HEK293 (cell line): ENCODE measurements at regions not wholly inside any gene's neighbourhood (a gene's known extent, or its start where the extent isn't known, plus 50 kb on each side); places are given as distances from the start of the nearest gene placed in this dataset.

Source experiments
- CTCF ChIA-PET: fragments of 350-600 bp; formaldehyde crosslinking; extraction: SDS; loops from one replicate; lab custom pipeline; 2021; ENCODE audit warnings: antibody characterized with exemption; lab: Yijun Ruan, JAX
- POLR2A ChIA-PET: fragments of 300-600 bp; formaldehyde crosslinking; extraction: SDS; loops from one replicate; lab custom pipeline; 2020; ENCODE audit warnings: antibody characterized with exemption, inconsistent platforms; lab: Yijun Ruan, JAX
- H3K27ac ChIP-seq: fragments of 200-500 bp; sonication (Bioruptor generic); 2 replicates; pipeline ENCODE4 v1.5.1; 2014; ENCODE audit warnings: low read depth, low read length, control low read depth, inconsistent platforms; ENCODE audit errors: extremely low read depth
- H3K36me3 ChIP-seq, 2 experiments: fragments of 200-500 bp in 1 of 2; sonication (Bioruptor generic) in 1 of 2; 1 replicate in 1 of 2; 2 replicates in 1 of 2; pipeline ENCODE4 v1.5.1; 2014 to 2017; ENCODE audit warnings: inconsistent platforms in 2 of 2, low read length in 2 of 2; ENCODE audit not compliant: control insufficient read depth in 2 of 2, insufficient read depth in 1 of 2
- H3K4me1 ChIP-seq: fragments of 200-500 bp; sonication (Bioruptor generic); 2 replicates; pipeline ENCODE4 v1.5.1; 2014; ENCODE audit warnings: mild to moderate bottlenecking, low read length, inconsistent platforms; ENCODE audit not compliant: control insufficient read depth, insufficient read depth
- H3K4me3 ChIP-seq: 2 replicates; pipeline ENCODE4 v1.5.1; 2011; ENCODE audit warnings: low read depth, mild to moderate bottlenecking, control low read depth, low read length, moderate library complexity
- H3K9me3 ChIP-seq: fragments of 200-500 bp; sonication (Bioruptor generic); 2 replicates; pipeline ENCODE4 v1.5.1; 2014; ENCODE audit warnings: low read depth, low read length, inconsistent platforms; ENCODE audit not compliant: control insufficient read depth, insufficient read depth
- BCL11A ChIP-seq: fragments of 450-650 bp; formaldehyde crosslinking; IDR thresholded peaks from 2 replicates; pipeline ENCODE4 v1.5.1; 2016; ENCODE audit warnings: low read depth, missing biosample characterization, missing genetic modification characterization
- ELK4 ChIP-seq: IDR thresholded peaks from 2 replicates; pipeline ENCODE4 v1.6.1; 2011; ENCODE audit warnings: mild to moderate bottlenecking, low read depth, low read length, borderline replicate concordance
- GFI1B ChIP-seq: fragments of 450-650 bp; formaldehyde crosslinking; IDR thresholded peaks from 2 replicates; pipeline ENCODE4 v1.5.1; 2016; ENCODE audit warnings: missing biosample characterization, missing genetic modification characterization
- PRDM6 ChIP-seq: fragments of 450-650 bp; formaldehyde crosslinking; IDR thresholded peaks from 2 replicates; pipeline ENCODE4 v1.5.1; 2017; ENCODE audit warnings: missing biosample characterization, missing genetic modification characterization
- TRIM28 ChIP-seq: IDR thresholded peaks from 2 replicates; pipeline ENCODE4 v1.6.1; 2011; ENCODE audit warnings: low read length, control low read depth, borderline replicate concordance
- ZBTB21 ChIP-seq: fragments of 450-650 bp; formaldehyde crosslinking; IDR thresholded peaks from 2 replicates; pipeline ENCODE4 v1.5.1; 2017; ENCODE audit warnings: missing biosample characterization, missing genetic modification characterization
- ZBTB7A ChIP-seq: fragments of 450-650 bp; formaldehyde crosslinking; IDR thresholded peaks from 2 replicates; pipeline ENCODE4 v1.5.1; 2016; ENCODE audit warnings: low read depth, missing biosample characterization, missing genetic modification characterization
- ZIC2 ChIP-seq: fragments of 450-650 bp; formaldehyde crosslinking; IDR thresholded peaks from 2 replicates; pipeline ENCODE4 v1.5.1; 2016; ENCODE audit warnings: missing biosample characterization, missing genetic modification characterization
- ZNF112 ChIP-seq: fragments of 450-650 bp; formaldehyde crosslinking; IDR thresholded peaks from 2 replicates; pipeline ENCODE4 v1.5.0; 2017; ENCODE audit warnings: missing biosample characterization, missing genetic modification characterization
- ZNF155 ChIP-seq: fragments of 450-650 bp; formaldehyde crosslinking; IDR thresholded peaks from 2 replicates; pipeline ENCODE4 v1.5.1; 2016; ENCODE audit warnings: missing biosample characterization, missing genetic modification characterization
- ZNF202 ChIP-seq: fragments of 450-650 bp; formaldehyde crosslinking; IDR thresholded peaks from 2 replicates; pipeline ENCODE4 v1.5.1; 2016; ENCODE audit warnings: missing biosample characterization, missing genetic modification characterization, borderline replicate concordance
- ZNF350 ChIP-seq: fragments of 450-650 bp; formaldehyde crosslinking; IDR thresholded peaks from 2 replicates; pipeline ENCODE4 v1.5.0; 2017; ENCODE audit warnings: missing biosample characterization, mild to moderate bottlenecking, missing genetic modification characterization
- ZNF366 ChIP-seq: fragments of 450-650 bp; formaldehyde crosslinking; conservative IDR thresholded peaks from 2 replicates; pipeline ENCODE4 v1.5.1; 2016; ENCODE audit warnings: missing biosample characterization, missing genetic modification characterization
- ZNF449 ChIP-seq: fragments of 450-650 bp; formaldehyde crosslinking; IDR thresholded peaks from 2 replicates; pipeline ENCODE4 v1.5.1; 2017; ENCODE audit warnings: missing biosample characterization, mild to moderate bottlenecking, missing genetic modification characterization, moderate library complexity
- ZNF623 ChIP-seq: fragments of 450-650 bp; formaldehyde crosslinking; IDR thresholded peaks from 2 replicates; pipeline ENCODE4 v1.5.1; 2016; ENCODE audit warnings: missing biosample characterization, missing genetic modification characterization
- ZNF645 ChIP-seq: fragments of 450-650 bp; formaldehyde crosslinking; IDR thresholded peaks from 2 replicates; pipeline ENCODE4; 2016; ENCODE audit warnings: missing biosample characterization, missing genetic modification characterization
- ZNF664 ChIP-seq: fragments of 450-650 bp; formaldehyde crosslinking; IDR thresholded peaks from 2 replicates; pipeline ENCODE4 v1.5.1; 2016; ENCODE audit warnings: missing biosample characterization, missing genetic modification characterization
- ZNF692 ChIP-seq: fragments of 450-650 bp; formaldehyde crosslinking; IDR thresholded peaks from 2 replicates; pipeline ENCODE4 v1.5.1; 2016; ENCODE audit warnings: missing biosample characterization, missing genetic modification characterization
- ZNF830 ChIP-seq: fragments of 450-650 bp; IDR thresholded peaks from 2 replicates; pipeline ENCODE4 v1.5.0; 2018; ENCODE audit warnings: missing biosample characterization, missing genetic modification characterization, low read depth, mild to moderate bottlenecking, moderate library complexity

GRCh38 chr10:8350250-8350967, 295.9 kb downstream of the GATA3 start:
- H3K4me3 ChIP-seq = no peak overlapping the region
- ChIA-PET POLR2A (interaction anchor here (0.6 kb wide), 1 partner anchor 296 kb away, joined by 3 read pairs; the partner anchor contains the start of gene GATA3), CTCF (interaction anchor here (0.7 kb wide), 1 partner anchor 122 kb away, joined by 3 read pairs; no protein-coding TSS in a partner anchor)
- peaks cover 9% of the 10 kb centered on the region for H3K4me1 ChIP-seq
- no peaks in the 10 kb centered on the region for H3K36me3 ChIP-seq
- H3K27ac ChIP-seq = no peak overlapping the region
- TF ChIP-seq ZNF202 (tag by site-specific recombination) = no peak
- 0 out of 2 replicates have a peak, but pooled peaks have one; percentile 7 for TF ChIP-seq TRIM28
- no peak for TF ChIP-seq ZBTB21 (tag by site-specific recombination)
- TF ChIP-seq ZBTB7A = no peak
- no peak for TF ChIP-seq ZNF366
- no peak for TF ChIP-seq ZNF623
- TF ChIP-seq PRDM6 (tag by site-specific recombination) = peak; percentile 28; the same call in 1 of the 2 replicates
- no peak for TF ChIP-seq ZNF350 (tag by site-specific recombination)
- TF ChIP-seq ZNF112 (tag by site-specific recombination) = no peak
- no peak for TF ChIP-seq ELK4
- 0 out of 2 replicates have a peak, but pooled peaks have one; percentile 13 for TF ChIP-seq ZNF664 (tag by site-specific recombination)
- no peak for TF ChIP-seq ZNF830
- no peak for TF ChIP-seq ZNF155
- no peak for TF ChIP-seq ZNF449 (tag by site-specific recombination)
- no peak for TF ChIP-seq GFI1B
- TF ChIP-seq ZIC2 (tag by site-specific recombination) = no peak
- no peak for TF ChIP-seq ZNF645 (tag by site-specific recombination)
- no peak for TF ChIP-seq BCL11A (tag by site-specific recombination)
- no peak for TF ChIP-seq ZNF692 (tag by site-specific recombination)
- H3K9me3 ChIP-seq = no peaks in the 10 kb centered on the region
